SK-N-SH treated with all-trans-retinoic acid at 6 μM for 48 hours (cell line): ENCODE measurements at regions not wholly inside any gene's neighbourhood (a gene's known extent, or its start where the extent isn't known, plus 50 kb on each side); places are given as distances from the start of the nearest gene placed in this dataset.

Source experiments
- ARNTL ChIP-seq: fragments of 450-650 bp; formaldehyde crosslinking; IDR thresholded peaks from 2 replicates; pipeline ENCODE4 v1.5.0; 2020; ENCODE audit warnings: low read depth, mild to moderate bottlenecking, moderate library complexity, borderline replicate concordance
- BACH2 ChIP-seq: fragments of 250-450 bp; sonication (Bioruptor Pico); IDR thresholded peaks from 2 replicates; pipeline ENCODE4 v1.9.0; 2021; ENCODE audit warnings: mild to moderate bottlenecking, borderline replicate concordance
- RARB ChIP-seq: fragments of 250-450 bp; sonication (Bioruptor Pico); IDR thresholded peaks from 2 replicates; pipeline ENCODE4 v1.8.0; 2021; ENCODE audit warnings: mild to moderate bottlenecking, moderate library complexity
- SNAI2 ChIP-seq: fragments of 250-450 bp; sonication (Bioruptor Pico); IDR thresholded peaks from 2 replicates; pipeline ENCODE4 v1.5.0; 2020; ENCODE audit warnings: mild to moderate bottlenecking, moderate library complexity
- TCF4 ChIP-seq: fragments of 250-450 bp; sonication (Bioruptor Pico); IDR thresholded peaks from 2 replicates; pipeline ENCODE4 v1.8.0; 2021; ENCODE audit warnings: mild to moderate bottlenecking, moderate library complexity, borderline replicate concordance
- TOX ChIP-seq: fragments of 250-450 bp; sonication (Bioruptor Pico); IDR thresholded peaks from 2 replicates; pipeline ENCODE4 v1.8.0; 2021; ENCODE audit warnings: mild to moderate bottlenecking, moderate library complexity, borderline replicate concordance
- ZC3H10 ChIP-seq: fragments of 250-450 bp; sonication (Bioruptor Pico); IDR thresholded peaks from 2 replicates; pipeline ENCODE4 v1.5.1; 2021; ENCODE audit warnings: mild to moderate bottlenecking, moderate library complexity
- ZFP3 ChIP-seq: fragments of 250-450 bp; sonication (Bioruptor Pico); IDR thresholded peaks from 2 replicates; pipeline ENCODE4 v1.5.0; 2020; ENCODE audit warnings: mild to moderate bottlenecking, moderate library complexity
- ZFP30 ChIP-seq: fragments of 450-650 bp; formaldehyde crosslinking; IDR thresholded peaks from 2 replicates; pipeline ENCODE4 v1.5.0; 2022; ENCODE audit warnings: mild to moderate bottlenecking, moderate library complexity
- ZNF70 ChIP-seq: fragments of 450-650 bp; formaldehyde crosslinking; IDR thresholded peaks from 2 replicates; pipeline ENCODE4 v1.5.0; 2020; ENCODE audit warnings: mild to moderate bottlenecking, moderate library complexity
- TF ChIP-seq, protein P1 (sequence below): fragments of 250-450 bp; sonication (Bioruptor Pico); IDR thresholded peaks from 2 replicates; pipeline ENCODE4 v1.5.0; 2020; ENCODE audit warnings: mild to moderate bottlenecking, moderate library complexity
- TF ChIP-seq, protein P2 (sequence below): fragments of 250-450 bp; sonication (Bioruptor Pico); IDR thresholded peaks from 2 replicates; pipeline ENCODE4 v1.5.1; 2020; ENCODE audit warnings: low read depth, mild to moderate bottlenecking, moderate library complexity
- TF ChIP-seq, protein P3 (sequence below): fragments of 250-450 bp; sonication (Bioruptor Pico); IDR thresholded peaks from 2 replicates; pipeline ENCODE4 v1.8.0; 2020; ENCODE audit warnings: mild to moderate bottlenecking, moderate library complexity, borderline replicate concordance
- TF ChIP-seq, protein P4 (sequence below): fragments of 250-450 bp; sonication (Bioruptor Pico); IDR thresholded peaks from 2 replicates; pipeline ENCODE4 v1.8.0; 2021; ENCODE audit warnings: low read depth, mild to moderate bottlenecking, moderate library complexity, borderline replicate concordance

DNA sequence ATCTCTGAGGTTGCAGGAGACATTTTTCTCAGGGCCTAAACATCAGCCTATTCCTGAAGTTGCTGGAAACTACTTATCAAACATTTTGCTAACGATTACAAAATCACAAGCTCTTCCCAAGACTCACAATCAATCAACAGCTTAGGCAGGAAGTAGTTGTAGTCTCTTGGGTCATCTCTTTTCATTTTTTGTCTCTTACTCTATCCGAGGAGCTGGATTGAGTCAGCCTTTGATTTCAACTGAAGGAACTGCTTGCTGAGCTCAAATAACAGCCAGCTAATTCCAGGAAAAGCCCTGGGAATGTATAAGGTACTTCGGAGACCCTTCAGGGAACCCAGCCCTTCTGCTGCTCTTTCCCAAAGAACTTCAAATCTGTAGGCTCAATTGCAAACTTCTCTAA is 398.9 kb downstream of the PLK2 start:
- TF ChIP-seq, protein P1, sequence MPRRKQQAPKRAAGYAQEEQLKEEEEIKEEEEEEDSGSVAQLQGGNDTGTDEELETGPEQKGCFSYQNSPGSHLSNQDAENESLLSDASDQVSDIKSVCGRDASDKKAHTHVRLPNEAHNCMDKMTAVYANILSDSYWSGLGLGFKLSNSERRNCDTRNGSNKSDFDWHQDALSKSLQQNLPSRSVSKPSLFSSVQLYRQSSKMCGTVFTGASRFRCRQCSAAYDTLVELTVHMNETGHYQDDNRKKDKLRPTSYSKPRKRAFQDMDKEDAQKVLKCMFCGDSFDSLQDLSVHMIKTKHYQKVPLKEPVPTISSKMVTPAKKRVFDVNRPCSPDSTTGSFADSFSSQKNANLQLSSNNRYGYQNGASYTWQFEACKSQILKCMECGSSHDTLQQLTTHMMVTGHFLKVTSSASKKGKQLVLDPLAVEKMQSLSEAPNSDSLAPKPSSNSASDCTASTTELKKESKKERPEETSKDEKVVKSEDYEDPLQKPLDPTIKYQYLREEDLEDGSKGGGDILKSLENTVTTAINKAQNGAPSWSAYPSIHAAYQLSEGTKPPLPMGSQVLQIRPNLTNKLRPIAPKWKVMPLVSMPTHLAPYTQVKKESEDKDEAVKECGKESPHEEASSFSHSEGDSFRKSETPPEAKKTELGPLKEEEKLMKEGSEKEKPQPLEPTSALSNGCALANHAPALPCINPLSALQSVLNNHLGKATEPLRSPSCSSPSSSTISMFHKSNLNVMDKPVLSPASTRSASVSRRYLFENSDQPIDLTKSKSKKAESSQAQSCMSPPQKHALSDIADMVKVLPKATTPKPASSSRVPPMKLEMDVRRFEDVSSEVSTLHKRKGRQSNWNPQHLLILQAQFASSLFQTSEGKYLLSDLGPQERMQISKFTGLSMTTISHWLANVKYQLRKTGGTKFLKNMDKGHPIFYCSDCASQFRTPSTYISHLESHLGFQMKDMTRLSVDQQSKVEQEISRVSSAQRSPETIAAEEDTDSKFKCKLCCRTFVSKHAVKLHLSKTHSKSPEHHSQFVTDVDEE (CRISPR knock-in tag): no peak
- TF ChIP-seq, protein P2, sequence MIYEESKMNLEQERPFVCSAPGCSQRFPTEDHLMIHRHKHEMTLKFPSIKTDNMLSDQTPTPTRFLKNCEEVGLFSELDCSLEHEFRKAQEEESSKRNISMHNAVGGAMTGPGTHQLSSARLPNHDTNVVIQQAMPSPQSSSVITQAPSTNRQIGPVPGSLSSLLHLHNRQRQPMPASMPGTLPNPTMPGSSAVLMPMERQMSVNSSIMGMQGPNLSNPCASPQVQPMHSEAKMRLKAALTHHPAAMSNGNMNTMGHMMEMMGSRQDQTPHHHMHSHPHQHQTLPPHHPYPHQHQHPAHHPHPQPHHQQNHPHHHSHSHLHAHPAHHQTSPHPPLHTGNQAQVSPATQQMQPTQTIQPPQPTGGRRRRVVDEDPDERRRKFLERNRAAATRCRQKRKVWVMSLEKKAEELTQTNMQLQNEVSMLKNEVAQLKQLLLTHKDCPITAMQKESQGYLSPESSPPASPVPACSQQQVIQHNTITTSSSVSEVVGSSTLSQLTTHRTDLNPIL: no peak
- TF ChIP-seq BACH2 (no peak), SNAI2 (CRISPR knock-in tag) (no peak), ARNTL (no peak), TOX (no peak), ZFP30 (CRISPR knock-in tag) (no peak), ZC3H10 (CRISPR knock-in tag) (no peak), RARB (no peak), ZNF70 (no peak), TCF4 (no peak), ZFP3 (CRISPR knock-in tag) (no peak)
- TF ChIP-seq, protein P3, sequence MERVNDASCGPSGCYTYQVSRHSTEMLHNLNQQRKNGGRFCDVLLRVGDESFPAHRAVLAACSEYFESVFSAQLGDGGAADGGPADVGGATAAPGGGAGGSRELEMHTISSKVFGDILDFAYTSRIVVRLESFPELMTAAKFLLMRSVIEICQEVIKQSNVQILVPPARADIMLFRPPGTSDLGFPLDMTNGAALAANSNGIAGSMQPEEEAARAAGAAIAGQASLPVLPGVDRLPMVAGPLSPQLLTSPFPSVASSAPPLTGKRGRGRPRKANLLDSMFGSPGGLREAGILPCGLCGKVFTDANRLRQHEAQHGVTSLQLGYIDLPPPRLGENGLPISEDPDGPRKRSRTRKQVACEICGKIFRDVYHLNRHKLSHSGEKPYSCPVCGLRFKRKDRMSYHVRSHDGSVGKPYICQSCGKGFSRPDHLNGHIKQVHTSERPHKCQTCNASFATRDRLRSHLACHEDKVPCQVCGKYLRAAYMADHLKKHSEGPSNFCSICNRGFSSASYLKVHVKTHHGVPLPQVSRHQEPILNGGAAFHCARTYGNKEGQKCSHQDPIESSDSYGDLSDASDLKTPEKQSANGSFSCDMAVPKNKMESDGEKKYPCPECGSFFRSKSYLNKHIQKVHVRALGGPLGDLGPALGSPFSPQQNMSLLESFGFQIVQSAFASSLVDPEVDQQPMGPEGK (CRISPR knock-in tag): no peak
- TF ChIP-seq, protein P4, sequence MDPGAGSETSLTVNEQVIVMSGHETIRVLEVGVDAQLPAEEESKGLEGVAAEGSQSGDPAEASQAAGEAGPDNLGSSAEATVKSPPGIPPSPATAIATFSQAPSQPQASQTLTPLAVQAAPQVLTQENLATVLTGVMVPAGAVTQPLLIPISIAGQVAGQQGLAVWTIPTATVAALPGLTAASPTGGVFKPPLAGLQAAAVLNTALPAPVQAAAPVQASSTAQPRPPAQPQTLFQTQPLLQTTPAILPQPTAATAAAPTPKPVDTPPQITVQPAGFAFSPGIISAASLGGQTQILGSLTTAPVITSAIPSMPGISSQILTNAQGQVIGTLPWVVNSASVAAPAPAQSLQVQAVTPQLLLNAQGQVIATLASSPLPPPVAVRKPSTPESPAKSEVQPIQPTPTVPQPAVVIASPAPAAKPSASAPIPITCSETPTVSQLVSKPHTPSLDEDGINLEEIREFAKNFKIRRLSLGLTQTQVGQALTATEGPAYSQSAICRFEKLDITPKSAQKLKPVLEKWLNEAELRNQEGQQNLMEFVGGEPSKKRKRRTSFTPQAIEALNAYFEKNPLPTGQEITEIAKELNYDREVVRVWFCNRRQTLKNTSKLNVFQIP (CRISPR knock-in tag): no peak
